ENCODE measurements at regions not wholly inside any gene's neighbourhood (a gene's known extent, or its start where the extent isn't known, plus 50 kb on each side); places are given as distances from the start of the nearest gene placed in this dataset.

- H3K27me3 Mint-ChIP-seq (ENCODE audit: unreplicated experiment), result no peaks in the 10 kb centered on the region
- no peaks in the 10 kb centered on the region for H3K9me3 Mint-ChIP-seq (ENCODE audit: low read depth, unreplicated experiment)
- H3K4me1 Mint-ChIP-seq (ENCODE audit: low read depth, unreplicated experiment), result no peaks in the 10 kb centered on the region
- H3K36me3 Mint-ChIP-seq (ENCODE audit: insufficient read depth, unreplicated experiment), result no peaks in the 10 kb centered on the region
- H3K4me3 Mint-ChIP-seq (ENCODE audit: low read depth, unreplicated experiment), result no peak overlapping the region
- no peak overlapping the region for H3K27ac Mint-ChIP-seq (ENCODE audit: unreplicated experiment)
- TF ChIP-seq, protein P1, sequence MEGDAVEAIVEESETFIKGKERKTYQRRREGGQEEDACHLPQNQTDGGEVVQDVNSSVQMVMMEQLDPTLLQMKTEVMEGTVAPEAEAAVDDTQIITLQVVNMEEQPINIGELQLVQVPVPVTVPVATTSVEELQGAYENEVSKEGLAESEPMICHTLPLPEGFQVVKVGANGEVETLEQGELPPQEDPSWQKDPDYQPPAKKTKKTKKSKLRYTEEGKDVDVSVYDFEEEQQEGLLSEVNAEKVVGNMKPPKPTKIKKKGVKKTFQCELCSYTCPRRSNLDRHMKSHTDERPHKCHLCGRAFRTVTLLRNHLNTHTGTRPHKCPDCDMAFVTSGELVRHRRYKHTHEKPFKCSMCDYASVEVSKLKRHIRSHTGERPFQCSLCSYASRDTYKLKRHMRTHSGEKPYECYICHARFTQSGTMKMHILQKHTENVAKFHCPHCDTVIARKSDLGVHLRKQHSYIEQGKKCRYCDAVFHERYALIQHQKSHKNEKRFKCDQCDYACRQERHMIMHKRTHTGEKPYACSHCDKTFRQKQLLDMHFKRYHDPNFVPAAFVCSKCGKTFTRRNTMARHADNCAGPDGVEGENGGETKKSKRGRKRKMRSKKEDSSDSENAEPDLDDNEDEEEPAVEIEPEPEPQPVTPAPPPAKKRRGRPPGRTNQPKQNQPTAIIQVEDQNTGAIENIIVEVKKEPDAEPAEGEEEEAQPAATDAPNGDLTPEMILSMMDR (IDR thresholded peaks at IDR 0.05; ENCODE audit: unreplicated experiment), result no peak
- no TSS peak for BruUV-seq (replicated peaks)
- CTCF ChIA-PET, result no interaction called here
- intact Hi-C loops (cut with micrococcal nuclease; ENCODE audit: unreplicated experiment), result no loop called here
- DNase-seq, result no peak
Measured at GRCh38 chr2:226228080-226228479, 571.5 kb downstream of the IRS1 start.

- TF ChIP-seq, protein P1 (IDR thresholded peaks at IDR 0.05; ENCODE audit: unreplicated experiment), result no peak
- no TSS peak for BruUV-seq (replicated peaks)
- Mint-ChIP-seq H3K36me3 (ENCODE audit: insufficient read depth, unreplicated experiment) (no peaks in the 10 kb centered on the region), H3K27ac (ENCODE audit: unreplicated experiment) (no peak overlapping the region), H3K9me3 (ENCODE audit: low read depth, unreplicated experiment) (no peaks in the 10 kb centered on the region), H3K4me3 (ENCODE audit: low read depth, unreplicated experiment) (no peak overlapping the region), H3K4me1 (ENCODE audit: low read depth, unreplicated experiment) (no peaks in the 10 kb centered on the region), H3K27me3 (ENCODE audit: unreplicated experiment) (no peaks in the 10 kb centered on the region)
- DNase-seq, result no peak
- intact Hi-C loops (cut with micrococcal nuclease; ENCODE audit: unreplicated experiment), result no loop called here
- CTCF ChIA-PET, result no interaction called here
Measured at GRCh38 chr2:226227341-226227740, 572.3 kb downstream of the IRS1 start.

- BruUV-seq (replicated peaks), result no TSS peak
- H3K4me3 Mint-ChIP-seq (ENCODE audit: low read depth, unreplicated experiment), result no peak overlapping the region
- DNase-seq, result no peak
- intact Hi-C loops (cut with micrococcal nuclease; ENCODE audit: unreplicated experiment), result no loop called here
- no peaks in the 10 kb centered on the region for H3K4me1 Mint-ChIP-seq (ENCODE audit: low read depth, unreplicated experiment)
- H3K9me3 Mint-ChIP-seq (ENCODE audit: low read depth, unreplicated experiment), result no peaks in the 10 kb centered on the region
- TF ChIP-seq, protein P1 (IDR thresholded peaks at IDR 0.05; ENCODE audit: unreplicated experiment), result no peak
- H3K27ac Mint-ChIP-seq (ENCODE audit: unreplicated experiment), result no peak overlapping the region
- H3K27me3 Mint-ChIP-seq (ENCODE audit: unreplicated experiment), result no peaks in the 10 kb centered on the region
- H3K36me3 Mint-ChIP-seq (ENCODE audit: insufficient read depth, unreplicated experiment), result no peaks in the 10 kb centered on the region
- CTCF ChIA-PET, result no interaction called here
Measured at GRCh38 chr2:226223704-226224103, 575.9 kb downstream of the IRS1 start.

GRCh38 chr2:226220511-226220910 is 579.1 kb downstream of the IRS1 start:
- TF ChIP-seq, protein P1 (IDR thresholded peaks at IDR 0.05; ENCODE audit: unreplicated experiment), result no peak
- Mint-ChIP-seq H3K4me3 (ENCODE audit: low read depth, unreplicated experiment) (no peak overlapping the region), H3K9me3 (ENCODE audit: low read depth, unreplicated experiment) (no peaks in the 10 kb centered on the region), H3K27ac (ENCODE audit: unreplicated experiment) (no peak overlapping the region), H3K36me3 (ENCODE audit: insufficient read depth, unreplicated experiment) (no peaks in the 10 kb centered on the region), H3K27me3 (ENCODE audit: unreplicated experiment) (no peaks in the 10 kb centered on the region), H3K4me1 (ENCODE audit: low read depth, unreplicated experiment) (no peaks in the 10 kb centered on the region)
- intact Hi-C loops (cut with micrococcal nuclease; ENCODE audit: unreplicated experiment), result no loop called here
- CTCF ChIA-PET, result no interaction called here
- BruUV-seq (replicated peaks), result no TSS peak
- no peak for DNase-seq

DNA sequence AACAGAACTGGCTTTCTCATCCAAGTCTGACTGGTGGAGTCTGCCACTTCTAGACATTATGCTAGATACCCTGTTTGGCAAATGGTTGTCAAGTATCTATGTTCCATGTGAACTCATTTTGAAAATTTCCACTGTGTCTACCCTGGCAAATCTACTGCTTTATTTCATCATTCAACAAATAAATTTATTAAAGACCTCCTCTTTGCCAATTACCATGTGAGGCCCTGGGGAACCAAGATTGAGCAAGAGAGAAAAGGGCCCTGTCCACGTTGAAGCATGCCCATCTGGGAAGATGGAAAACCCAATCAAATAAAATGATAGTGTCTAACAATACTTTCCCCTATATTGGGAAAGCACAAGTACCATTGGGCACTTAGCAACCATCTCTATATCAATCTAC is 582.4 kb downstream of the IRS1 start:
- Mint-ChIP-seq H3K4me1 (ENCODE audit: low read depth, unreplicated experiment) (no peaks in the 10 kb centered on the region), H3K4me3 (ENCODE audit: low read depth, unreplicated experiment) (no peak overlapping the region), H3K27me3 (ENCODE audit: unreplicated experiment) (no peaks in the 10 kb centered on the region), H3K9me3 (ENCODE audit: low read depth, unreplicated experiment) (no peaks in the 10 kb centered on the region), H3K27ac (ENCODE audit: unreplicated experiment) (no peak overlapping the region), H3K36me3 (ENCODE audit: insufficient read depth, unreplicated experiment) (no peaks in the 10 kb centered on the region)
- TF ChIP-seq, protein P1 (IDR thresholded peaks at IDR 0.05; ENCODE audit: unreplicated experiment), result no peak
- DNase-seq, result no peak
- intact Hi-C loops (cut with micrococcal nuclease; ENCODE audit: unreplicated experiment), result no loop called here
- CTCF ChIA-PET, result no interaction called here
- no TSS peak for BruUV-seq (replicated peaks)

All from Calu3 (cell line).